ENCODE measurements at regions not wholly inside any gene's neighbourhood (a gene's known extent, or its start where the extent isn't known, plus 50 kb on each side); places are given as distances from the start of the nearest gene placed in this dataset.

DNA sequence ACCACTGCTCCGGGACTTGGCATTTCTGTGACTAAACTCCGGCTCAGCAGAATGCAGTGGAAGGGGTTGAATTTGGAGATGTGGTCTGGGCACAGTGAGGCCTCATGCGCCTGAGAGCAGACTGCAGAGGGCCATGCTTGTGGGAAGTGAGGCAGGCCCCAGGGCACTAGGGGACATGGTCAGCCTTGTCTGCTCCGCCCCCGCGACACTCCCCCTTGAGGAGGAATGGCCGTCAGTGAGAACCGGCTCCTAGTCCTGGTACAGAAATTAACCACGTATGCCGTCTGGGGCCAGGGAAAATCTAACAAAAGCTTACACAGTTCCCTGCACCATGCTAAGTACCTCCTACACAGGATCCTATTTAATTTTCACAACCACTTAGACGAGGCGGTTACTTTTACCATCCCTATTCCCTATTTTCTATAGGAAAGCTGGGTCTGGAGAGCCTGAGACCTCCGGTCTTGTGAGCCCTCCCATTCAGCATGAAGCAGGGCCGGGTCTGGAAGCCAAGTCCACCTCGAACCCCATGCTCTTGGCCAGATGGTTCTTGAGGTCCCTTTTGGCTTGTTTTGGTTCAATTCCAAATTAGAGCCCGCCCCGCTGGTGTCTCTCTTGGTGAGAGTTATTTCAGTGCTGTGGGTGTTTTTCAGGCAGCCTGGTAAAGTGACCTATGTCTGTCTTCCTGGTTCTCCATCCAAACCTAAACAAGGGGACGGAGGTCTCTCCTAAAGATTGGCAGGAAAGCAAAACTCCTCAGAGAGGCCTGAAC, 87.7 kb upstream of the PITRM1 start:
- DNase-seq (no peak), ATAC-seq (no peak)
- Histone ChIP-seq H3K36me3 (no peaks in the 10 kb centered on the region), H3K27ac (no peak overlapping the region), H3K27me3 (no peaks in the 10 kb centered on the region), H3K4me3 (no peak overlapping the region), H3K4me1 (peaks cover 0 to 16% (median 3%) of the 10 kb centered on the region in 9 donors), H3K9me3 (no peaks in the 10 kb centered on the region)
- TF ChIP-seq, protein P1, sequence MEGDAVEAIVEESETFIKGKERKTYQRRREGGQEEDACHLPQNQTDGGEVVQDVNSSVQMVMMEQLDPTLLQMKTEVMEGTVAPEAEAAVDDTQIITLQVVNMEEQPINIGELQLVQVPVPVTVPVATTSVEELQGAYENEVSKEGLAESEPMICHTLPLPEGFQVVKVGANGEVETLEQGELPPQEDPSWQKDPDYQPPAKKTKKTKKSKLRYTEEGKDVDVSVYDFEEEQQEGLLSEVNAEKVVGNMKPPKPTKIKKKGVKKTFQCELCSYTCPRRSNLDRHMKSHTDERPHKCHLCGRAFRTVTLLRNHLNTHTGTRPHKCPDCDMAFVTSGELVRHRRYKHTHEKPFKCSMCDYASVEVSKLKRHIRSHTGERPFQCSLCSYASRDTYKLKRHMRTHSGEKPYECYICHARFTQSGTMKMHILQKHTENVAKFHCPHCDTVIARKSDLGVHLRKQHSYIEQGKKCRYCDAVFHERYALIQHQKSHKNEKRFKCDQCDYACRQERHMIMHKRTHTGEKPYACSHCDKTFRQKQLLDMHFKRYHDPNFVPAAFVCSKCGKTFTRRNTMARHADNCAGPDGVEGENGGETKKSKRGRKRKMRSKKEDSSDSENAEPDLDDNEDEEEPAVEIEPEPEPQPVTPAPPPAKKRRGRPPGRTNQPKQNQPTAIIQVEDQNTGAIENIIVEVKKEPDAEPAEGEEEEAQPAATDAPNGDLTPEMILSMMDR (IDR thresholded peaks at IDR 0.05), result no peak
- 92 to 94% methylated on average over 18 of the region's 18 CpGs for WGBS, 2 donors
- intact Hi-C loops (cut with DNase I), result no loop called here

DNA sequence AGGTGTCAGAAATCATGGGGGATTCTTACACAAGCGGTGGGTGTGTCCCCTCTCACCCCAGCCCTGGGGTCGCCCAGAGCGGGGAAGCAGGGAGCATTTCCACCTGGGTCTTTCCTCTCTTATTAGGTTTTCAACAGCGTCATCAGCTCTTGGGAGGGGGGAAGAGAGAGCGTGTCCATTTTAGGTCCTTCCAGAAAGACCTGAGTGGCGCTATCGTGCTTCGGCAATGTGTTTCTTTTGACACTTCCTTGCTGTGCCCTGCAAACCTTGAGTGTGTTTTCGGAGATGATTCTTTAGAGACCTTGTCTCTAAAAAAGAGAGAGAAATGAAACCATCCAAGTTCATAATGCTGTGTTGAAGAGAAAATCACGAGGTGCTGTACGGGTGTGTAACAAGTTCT, 86.9 kb upstream of the PITRM1 start:
- H3K27me3 ChIP-seq, result no peaks in the 10 kb centered on the region
- H3K27ac ChIP-seq, result no peak overlapping the region
- H3K9me3 ChIP-seq, result no peaks in the 10 kb centered on the region
- DNase-seq, result no peak
- no peak overlapping the region for H3K4me3 ChIP-seq
- no peak for ATAC-seq
- 96 to 99% methylated on average over 11 of the region's 11 CpGs for WGBS, 2 donors
- intact Hi-C loops (cut with DNase I), result no loop called here
- peaks cover 0 to 15% (median 2%) of the 10 kb centered on the region in 9 donors for H3K4me1 ChIP-seq
- TF ChIP-seq, protein P1 (IDR thresholded peaks at IDR 0.05), result no peak
- no peaks in the 10 kb centered on the region for H3K36me3 ChIP-seq

DNA sequence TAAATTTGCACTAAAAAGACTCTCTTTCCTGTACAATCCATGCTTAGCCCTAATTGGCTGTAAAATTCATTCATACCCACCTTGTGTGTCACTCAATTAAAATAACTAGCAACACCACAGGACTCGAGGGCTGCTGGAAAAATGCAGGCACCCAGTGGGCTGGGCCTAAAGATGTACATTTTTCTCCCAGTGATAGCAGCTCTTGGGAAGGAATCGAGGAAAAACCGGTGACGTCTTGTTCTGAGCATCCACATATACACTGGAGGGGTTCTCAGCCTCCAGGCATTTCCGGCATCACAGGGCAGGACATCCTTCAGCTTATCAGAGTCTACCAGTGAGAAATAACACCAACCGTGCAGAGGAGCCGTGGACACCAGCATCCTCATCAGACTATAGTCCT, 85.8 kb upstream of the PITRM1 start:
- TF ChIP-seq, protein P1 (IDR thresholded peaks at IDR 0.05), result no peak
- no peaks in the 10 kb centered on the region for H3K36me3 ChIP-seq
- no peak overlapping the region for H3K4me3 ChIP-seq
- no peak for DNase-seq
- no peaks in the 10 kb centered on the region for H3K27me3 ChIP-seq
- H3K4me1 ChIP-seq, result peaks cover 0 to 5% (median 0%) of the 10 kb centered on the region in 9 donors
- no peak for ATAC-seq
- 68% methylated on average over 7 of the region's 7 CpGs for WGBS, 2 donors
- H3K9me3 ChIP-seq, result no peaks in the 10 kb centered on the region
- intact Hi-C loops (cut with DNase I), result no loop called here
- no peak overlapping the region for H3K27ac ChIP-seq

DNA sequence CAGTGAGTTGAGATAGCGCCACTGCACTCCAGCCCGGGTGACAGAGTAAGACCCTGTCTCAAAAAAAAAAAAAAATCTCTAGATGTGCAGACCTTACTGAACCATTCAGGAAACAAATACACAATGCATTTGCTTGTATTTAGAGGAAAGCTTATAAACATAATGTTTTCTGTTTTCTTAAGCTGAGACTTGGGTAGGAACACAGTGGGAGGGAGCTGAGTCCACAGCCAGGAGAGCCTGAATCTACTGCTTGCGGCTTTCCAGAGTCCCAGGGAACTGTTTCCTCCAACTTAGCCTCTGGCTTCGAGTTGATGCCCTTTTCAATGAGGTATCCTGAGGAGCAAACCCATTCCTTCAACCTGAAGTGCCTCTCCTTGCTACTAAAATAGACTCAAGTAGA, 83.0 kb upstream of the PITRM1 start:
- TF ChIP-seq, protein P1 (IDR thresholded peaks at IDR 0.05), result no peak
- Histone ChIP-seq H3K36me3 (no peaks in the 10 kb centered on the region), H3K4me1 (no peaks in the 10 kb centered on the region), H3K27me3 (peaks cover 0 to 3% (median 0%) of the 10 kb centered on the region in 7 donors), H3K4me3 (no peak overlapping the region), H3K27ac (no peak overlapping the region), H3K9me3 (no peaks in the 10 kb centered on the region)
- ATAC-seq (no peak), DNase-seq (no peak)
- WGBS, 2 donors, result 89 to 94% methylated on average over 4 of the region's 4 CpGs
- intact Hi-C loops (cut with DNase I), result no loop called here
